A549 (cell line): ENCODE measurements at regions not wholly inside any gene's neighbourhood (a gene's known extent, or its start where the extent isn't known, plus 50 kb on each side); places are given as distances from the start of the nearest gene placed in this dataset.

Experiments
- ATAC-seq, 2 experiments: fragments of 200-7000 bp in 1 of 2; fragments of >200 bp in 1 of 2; cut with Nextera tagmentation in 1 of 2; cut with Tn5 transposase in 1 of 2; 3 replicates each; pipeline versions ENCODE4 v1.8.0 to v1.9.1; 2018 to 2020; ENCODE audit warnings: mild to moderate bottlenecking in 1 of 2, moderate library complexity in 1 of 2
- CTCF ChIA-PET: fragments of 300-600 bp; sonication (Branson Sonifier 250); formaldehyde crosslinking; extraction: SDS; loops from one replicate; lab custom pipeline; 2021; ENCODE audit warnings: antibody characterized with exemption, inconsistent platforms; lab: Yijun Ruan, JAX
- POLR2A ChIA-PET: fragments of 350-600 bp; formaldehyde crosslinking; extraction: SDS; loops from one replicate; lab custom pipeline; 2021; ENCODE audit warnings: antibody characterized with exemption, inconsistent platforms; lab: Yijun Ruan, JAX
- DNase-seq, 2 experiments: peaks; one replicate each; pipeline versions ENCODE4 v3.0.0 to v3.0.0-alpha.2; 2011 to 2016; ENCODE audit warnings: low read depth in 1 of 2, low spot score in 1 of 2
- FAIRE-seq: peaks from 2 replicates; lab custom pipeline; 2011; peaks lifted over from hg19 to GRCh38; lab: Jason Lieb, UNC
- H3K27ac ChIP-seq, 2 experiments: fragments of >200 bp; sonication (Bioruptor Twin); formaldehyde crosslinking; 3 replicates each; pipeline ENCODE4 v1.5.1; 2016 to 2017
- H3K4me1 ChIP-seq: fragments of >200 bp; sonication (Bioruptor Twin); formaldehyde crosslinking; 3 replicates; pipeline ENCODE4 v1.6.1; 2016
- H3K4me2 ChIP-seq: fragments of >200 bp; sonication (Bioruptor Twin); formaldehyde crosslinking; 3 replicates; pipeline ENCODE4 v1.6.1; 2016
- H3K4me3 ChIP-seq: fragments of >200 bp; sonication (Bioruptor Twin); formaldehyde crosslinking; 3 replicates; pipeline ENCODE4 v1.5.1; 2016
- H3K9me3 ChIP-seq: fragments of >200 bp; sonication (Bioruptor Twin); formaldehyde crosslinking; 3 replicates; pipeline ENCODE4 v1.6.1; 2016
- BHLHE40 ChIP-seq: IDR thresholded peaks from 2 replicates; pipeline ENCODE4 v1.6.1; 2012; ENCODE audit warnings: low read depth, low read length, inconsistent platforms
- CHD4 ChIP-seq: fragments of 200-600 bp; sonication (generic); IDR thresholded peaks from 2 replicates; pipeline ENCODE4 v1.6.1; 2016; ENCODE audit warnings: antibody characterized with exemption, mild to moderate bottlenecking, borderline replicate concordance
- E2F6 ChIP-seq: IDR thresholded peaks from 2 replicates; pipeline ENCODE4 v1.6.1; 2012; ENCODE audit warnings: low read depth, borderline replicate concordance
- EHMT2 ChIP-seq: fragments of 200-600 bp; sonication (generic); IDR thresholded peaks from 2 replicates; pipeline ENCODE4 v1.6.1; 2016; ENCODE audit warnings: antibody characterized with exemption, low read depth, mild to moderate bottlenecking, moderate library complexity
- ELK1 ChIP-seq: fragments of 150-350 bp; IDR thresholded peaks from 2 replicates; pipeline ENCODE4 v1.6.1; 2014; ENCODE audit warnings: low read depth, mild to moderate bottlenecking, low read length
- ESRRA ChIP-seq: fragments of 150-350 bp; IDR thresholded peaks from 2 replicates; pipeline ENCODE4 v1.6.1; 2014; ENCODE audit warnings: mild to moderate bottlenecking, low read length, borderline replicate concordance
- HDAC2 ChIP-seq: fragments of 200-600 bp; sonication (generic); IDR thresholded peaks from 2 replicates; pipeline ENCODE4 v1.6.1; 2016
- JUN ChIP-seq, 2 experiments: fragments of >200 bp; sonication (Bioruptor Twin); formaldehyde crosslinking; IDR thresholded peaks; 2 replicates in 1 of 2; 3 replicates in 1 of 2; pipeline ENCODE4 v1.6.1; 2016 to 2017
- MAZ ChIP-seq: fragments of 150-350 bp; IDR thresholded peaks from 2 replicates; pipeline ENCODE4 v1.6.1; 2014; ENCODE audit warnings: antibody characterized with exemption, low read depth, low read length, borderline replicate concordance
- NFE2L2 ChIP-seq: fragments of 150-350 bp; conservative IDR thresholded peaks from 2 replicates; pipeline ENCODE4 v1.6.1; 2014; ENCODE audit warnings: low read length
- PBX3 ChIP-seq: IDR thresholded peaks from 2 replicates; pipeline ENCODE4 v1.6.1; 2012
- POLR2AphosphoS2 ChIP-seq: conservative IDR thresholded peaks from 2 replicates; pipeline ENCODE4 v1.6.1; 2012; ENCODE audit warnings: low read length, improper control_type of control experiment, inconsistent platforms
- RAD21 ChIP-seq, 2 experiments: fragments of >200 bp in 1 of 2; sonication (Bioruptor Twin) in 1 of 2; formaldehyde crosslinking in 1 of 2; IDR thresholded peaks in 1 of 2; conservative IDR thresholded peaks in 1 of 2; 2 replicates in 1 of 2; 3 replicates in 1 of 2; pipeline ENCODE4 v1.6.1; 2012 to 2018; ENCODE audit warnings: inconsistent platforms in 1 of 2
- RCOR1 ChIP-seq: fragments of 150-350 bp; IDR thresholded peaks from 2 replicates; pipeline ENCODE4 v1.6.1; 2014; ENCODE audit warnings: antibody characterized with exemption, low read length, low read depth
- SMC3 ChIP-seq: fragments of >200 bp; sonication (Bioruptor Twin); formaldehyde crosslinking; IDR thresholded peaks from 3 replicates; pipeline ENCODE4 v1.6.1; 2018; ENCODE audit warnings: inconsistent platforms
- SREBF2 ChIP-seq: fragments of 450-650 bp; IDR thresholded peaks from 2 replicates; pipeline ENCODE4 v1.6.1; 2014; ENCODE audit warnings: mild to moderate bottlenecking, moderate library complexity
- TFCP2L1 ChIP-seq: fragments of 250-450 bp; sonication (Bioruptor Pico); IDR thresholded peaks from 2 replicates; pipeline ENCODE4 v1.5.0; 2021; ENCODE audit warnings: mild to moderate bottlenecking
- ZC3H11A ChIP-seq: fragments of 450-650 bp; IDR thresholded peaks from 2 replicates; pipeline ENCODE4 v1.6.1; 2014; ENCODE audit warnings: antibody characterized with exemption, mild to moderate bottlenecking
- ZFP36 ChIP-seq: fragments of 450-650 bp; IDR thresholded peaks from 2 replicates; pipeline ENCODE4 v1.6.1; 2014; ENCODE audit warnings: borderline replicate concordance; ENCODE audit not compliant: partially characterized antibody
- WGBS: methylation state at CpG from one replicate; pipeline ENCODE4 v1.1.6; 2017; ENCODE audit errors: missing lambda C conversion rate; 5-methylcytosine and 5-hydroxymethylcytosine counted together

GRCh38 chr5:159536646-159537045 lies 206.4 kb upstream of the IL12B start:
- FAIRE-seq = no peak
- ChIA-PET POLR2A (no interaction called here), CTCF (interaction anchor here (2.2 kb wide), 1 partner anchor 13 kb away, joined by 7 read pairs; no protein-coding TSS in a partner anchor)
- ATAC-seq = no peak
- 86% methylated on average over 8 of the region's 8 CpGs for WGBS
- TF ChIP-seq ZFP36 (no peak), TFCP2L1 (no peak)
- H3K4me2 ChIP-seq = no peak overlapping the region
- H3K9me3 ChIP-seq = no peaks in the 10 kb centered on the region
- no peak overlapping the region for H3K27ac ChIP-seq
- H3K4me3 ChIP-seq = no peak overlapping the region
- H3K4me1 ChIP-seq = peaks cover 12% of the 10 kb centered on the region; the same call in 1 of the 3 replicates
- DNase-seq = no peak

GRCh38 chr5:159539678-159540077 lies 209.4 kb upstream of the IL12B start:
- FAIRE-seq = no peak

GRCh38 chr5:159543326-159543725 lies 213.0 kb upstream of the IL12B start:
- WGBS = 73% methylated on average over 1 of the region's 1 CpG
- no peak for DNase-seq
- ATAC-seq = no peak
- ChIA-PET CTCF (no interaction called here), POLR2A (no interaction called here)
- no peak for FAIRE-seq
- H3K4me3 ChIP-seq = no peak overlapping the region
- 0 out of 3 replicates have a peak, but pooled peaks cover 10% of the 10 kb centered on the region for H3K9me3 ChIP-seq
- H3K27ac ChIP-seq = no peak overlapping the region
- TF ChIP-seq E2F6 = no peak
- no peak for TF ChIP-seq ESRRA
- TF ChIP-seq JUN (IDR thresholded peaks at IDR 0.05) = no peak
- no peak for TF ChIP-seq NFE2L2
- TF ChIP-seq SMC3 = no peak
- TF ChIP-seq EHMT2 = no peak
- no peak for TF ChIP-seq HDAC2
- TF ChIP-seq MAZ = no peak
- no peak for TF ChIP-seq CHD4
- TF ChIP-seq POLR2AphosphoS2 = no peak
- H3K4me1 ChIP-seq = peaks cover 9% of the 10 kb centered on the region; the same call in 2 of the 3 replicates
- no peak overlapping the region for H3K4me2 ChIP-seq

More at GRCh38 chr5:159539678-159540077, 209.4 kb upstream of the IL12B start:
- POLR2A ChIA-PET = no interaction called here
- Histone ChIP-seq H3K4me1 (peaks cover 9% of the 10 kb centered on the region; the same call in 2 of the 3 replicates), H3K4me3 (no peak overlapping the region), H3K4me2 (no peak overlapping the region), H3K27ac (no peak overlapping the region), H3K9me3 (no peaks in the 10 kb centered on the region)
- ATAC-seq (no peak), DNase-seq (no peak)
- CTCF ChIA-PET = interaction anchor here (0.6 to 1.4 kb wide), 4 partner anchors 10 to 172 kb away, joined by 3 to 5 read pairs (median 4); no protein-coding TSS in a partner anchor
- 98% methylated on average over 4 of the region's 4 CpGs for WGBS
- TF ChIP-seq ZC3H11A (no peak), RAD21 (conservative IDR thresholded peaks at IDR 0.05 in 1 of 2, IDR thresholded peaks at IDR 0.05 in 1 of 2) (no peak), RCOR1 (no peak), E2F6 (no peak), PBX3 (no peak), SREBF2 (no peak), ELK1 (no peak), BHLHE40 (no peak)
